Astrocyte of the cerebellum (primary cell): ENCODE measurements at regions not wholly inside any gene's neighbourhood (a gene's known extent, or its start where the extent isn't known, plus 50 kb on each side); places are given as distances from the start of the nearest gene placed in this dataset.

Experiments used
- DNase-seq: peaks from one replicate; pipeline ENCODE4 v3.0.0-alpha.2; 2011; ENCODE audit warnings: low read depth
- H3K4me3 ChIP-seq: 2 replicates; pipeline ENCODE4 v1.5.1; 2011; ENCODE audit warnings: mild to moderate bottlenecking, low read depth, low read length, moderate library complexity
- CTCF ChIP-seq: IDR thresholded peaks from 2 replicates; pipeline ENCODE4 v1.5.1; 2012; ENCODE audit warnings: low read length, low read depth, moderate library complexity, mild to moderate bottlenecking; ENCODE audit errors: missing control alignments
- in situ Hi-C: cut with HindIII; loops from 2 replicates; pipeline ENCODE4 v1.10.0; 2017; ENCODE audit warnings: low sequenced_read_pairs

- H3K4me3 ChIP-seq = no peak overlapping the region
- in situ Hi-C loops = no loop called here
- TF ChIP-seq CTCF = no peak
- DNase-seq = no peak
Measured at GRCh38 chr20:7146552-7147219, 379.2 kb downstream of the BMP2 start.

GRCh38 chr20:7147220-7147601 is 379.7 kb downstream of the BMP2 start:
- DNase-seq = no peak
- in situ Hi-C loops = no loop called here
- no peak for TF ChIP-seq CTCF
- no peak overlapping the region for H3K4me3 ChIP-seq

GRCh38 chr20:7151676-7152470 is 384.4 kb downstream of the BMP2 start:
- in situ Hi-C loops = no loop called here
- TF ChIP-seq CTCF = no peak
- no peak overlapping the region for H3K4me3 ChIP-seq
- DNase-seq = no peak

- in situ Hi-C loops = no loop called here
- DNase-seq = no peak
- H3K4me3 ChIP-seq = no peak overlapping the region
- TF ChIP-seq CTCF = no peak
Measured at GRCh38 chr20:7155282-7155681, 387.8 kb downstream of the BMP2 start.

- in situ Hi-C loops = no loop called here
- no peak for DNase-seq
- no peak for TF ChIP-seq CTCF
Measured at GRCh38 chr20:7155794-7156193, 388.3 kb downstream of the BMP2 start.

GRCh38 chr20:7159903-7160302 is 392.4 kb downstream of the BMP2 start:
- no peak overlapping the region for H3K4me3 ChIP-seq
- no peak for TF ChIP-seq CTCF
- in situ Hi-C loops = no loop called here
- DNase-seq = no peak

More at GRCh38 chr20:7155794-7156193, 388.3 kb downstream of the BMP2 start:
- no peak overlapping the region for H3K4me3 ChIP-seq
